SIG-M5 treated with dmso at 0.1 percent for 504 hours (cell line): ENCODE measurements at regions not wholly inside any gene's neighbourhood (a gene's known extent, or its start where the extent isn't known, plus 50 kb on each side); places are given as distances from the start of the nearest gene placed in this dataset.

Experiments used
- DNase-seq: peaks from one replicate; lab custom pipeline; 2025; ENCODE audit not compliant: unreplicated experiment; lab: John Stamatoyannopoulos, UW

DNA sequence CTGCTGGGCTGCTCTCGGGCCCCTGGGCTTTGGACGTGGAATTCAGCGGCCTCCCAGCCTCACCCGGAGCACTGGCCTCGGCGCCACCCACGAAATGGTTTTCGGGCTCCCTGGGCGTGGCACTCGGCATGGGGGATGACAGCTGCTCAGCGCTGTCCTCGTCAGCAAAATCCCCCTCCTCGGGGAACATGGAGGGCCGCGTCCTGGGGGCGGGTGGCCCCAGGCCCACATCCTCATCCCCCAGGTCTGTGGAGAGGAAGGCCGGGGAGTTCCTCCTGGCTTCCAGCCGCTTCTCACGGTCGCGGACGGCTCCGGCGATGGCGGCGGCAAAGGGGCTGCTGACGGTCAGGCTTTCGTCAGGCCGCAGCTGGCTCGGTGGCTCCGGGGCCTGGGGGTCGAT lies 88.4 kb downstream of the CTTN start:
- no peak for DNase-seq

DNA sequence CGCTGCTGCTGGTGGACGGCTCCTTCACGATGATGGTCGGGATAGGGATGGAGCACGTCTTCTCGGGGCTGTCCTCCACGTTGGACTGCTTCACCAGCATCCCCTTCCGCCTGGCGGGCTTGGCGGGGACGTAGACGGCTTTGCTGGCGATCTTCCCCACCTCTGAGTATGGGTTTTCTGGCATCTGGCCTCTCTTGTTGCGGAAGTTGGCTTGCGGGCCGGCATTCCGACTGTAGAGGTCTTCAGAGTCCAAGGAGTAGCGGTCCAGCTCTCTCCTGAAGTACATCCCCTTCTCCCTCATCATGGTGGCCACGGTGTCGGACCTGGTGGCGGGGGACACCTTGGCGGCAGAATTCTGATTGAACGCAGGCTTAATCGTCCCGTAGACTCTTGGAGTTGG lies 88.8 kb downstream of the CTTN start:
- DNase-seq, result no peak

DNA sequence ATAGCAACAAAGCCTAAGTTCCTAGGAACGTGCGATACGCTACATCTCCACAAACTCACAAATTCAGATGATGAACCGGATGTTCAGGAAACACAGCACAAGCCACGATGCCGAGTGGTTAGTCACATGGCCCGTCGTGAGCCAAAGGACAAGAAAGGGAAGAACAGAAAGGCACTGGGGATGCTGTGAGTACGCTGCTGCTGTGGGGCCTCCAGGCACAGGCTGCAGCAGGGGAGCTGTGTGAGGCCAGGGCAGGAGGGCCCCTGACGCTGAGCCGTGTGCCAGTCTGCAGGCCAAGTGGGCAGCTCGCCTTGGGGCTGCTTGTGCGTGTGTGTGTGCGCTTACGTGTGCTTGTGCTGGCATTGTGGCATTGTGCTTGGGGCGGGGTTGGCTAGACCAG lies 89.4 kb downstream of the CTTN start:
- DNase-seq, result no peak

DNA sequence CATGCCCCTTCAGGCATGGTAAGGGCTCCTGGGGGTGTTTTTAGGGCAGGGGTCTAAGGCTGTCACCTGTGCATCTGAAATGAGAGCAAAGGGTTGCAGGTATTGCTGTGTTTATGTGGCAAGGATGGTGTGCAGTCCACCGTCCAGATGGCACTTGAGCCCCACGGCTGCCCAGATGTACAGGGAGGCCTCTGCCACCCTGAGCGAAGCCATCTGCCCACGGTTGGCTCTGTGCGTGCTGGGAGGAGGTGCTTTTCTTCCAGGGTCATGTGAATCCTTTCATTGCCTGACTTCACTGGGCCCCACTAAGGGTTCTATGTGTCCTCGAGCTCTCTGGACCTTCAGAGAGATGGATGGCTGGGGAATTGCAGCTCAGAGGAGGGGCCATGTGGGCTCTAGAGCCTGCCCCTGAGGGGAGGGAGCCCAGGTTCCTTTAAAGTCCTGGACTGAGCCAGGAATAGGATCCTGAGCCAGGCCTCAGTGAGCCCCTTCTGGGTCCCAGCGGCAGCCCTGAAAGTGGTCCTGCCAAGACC lies 89.9 kb downstream of the CTTN start:
- DNase-seq, result no peak

DNA sequence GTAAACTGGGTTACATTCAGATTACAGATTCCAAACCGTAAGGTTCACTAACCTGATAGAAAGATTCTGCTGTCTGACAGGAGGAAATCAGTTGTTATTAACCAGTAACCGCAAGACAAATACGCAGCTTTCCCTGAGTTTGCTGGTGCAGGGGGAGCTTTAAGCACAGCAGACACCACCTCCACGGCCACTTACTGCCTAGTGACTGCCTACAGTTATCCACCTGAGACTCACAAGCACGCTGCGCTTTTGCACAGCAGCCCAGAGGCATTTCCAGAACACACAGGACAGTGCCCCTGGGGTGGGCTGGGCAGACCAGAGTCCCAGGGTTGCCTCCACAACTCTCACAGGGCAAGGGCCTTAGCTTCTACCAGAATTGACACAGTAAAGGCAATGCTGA lies 90.9 kb downstream of the CTTN start:
- DNase-seq, result no peak

DNA sequence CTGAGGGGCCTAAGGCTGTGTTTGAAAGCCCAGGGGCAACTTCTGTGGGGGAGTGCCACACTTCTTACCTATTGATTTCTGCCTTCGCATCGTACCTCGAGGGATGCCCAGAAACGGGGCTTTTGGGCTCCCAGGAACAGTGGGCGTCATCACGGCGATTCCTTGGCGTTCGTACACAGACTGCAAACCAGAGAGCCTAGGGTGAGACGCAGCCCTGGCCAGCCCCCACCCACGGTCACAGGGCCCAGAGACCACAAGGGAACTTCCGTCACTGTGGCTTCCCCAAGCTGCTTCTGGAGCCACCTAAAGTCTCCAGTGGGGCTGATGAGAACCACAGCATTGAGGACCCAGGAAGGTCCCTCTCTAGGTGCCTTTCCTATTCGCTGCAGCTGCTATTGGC lies 91.9 kb downstream of the CTTN start:
- DNase-seq, result no peak

DNA sequence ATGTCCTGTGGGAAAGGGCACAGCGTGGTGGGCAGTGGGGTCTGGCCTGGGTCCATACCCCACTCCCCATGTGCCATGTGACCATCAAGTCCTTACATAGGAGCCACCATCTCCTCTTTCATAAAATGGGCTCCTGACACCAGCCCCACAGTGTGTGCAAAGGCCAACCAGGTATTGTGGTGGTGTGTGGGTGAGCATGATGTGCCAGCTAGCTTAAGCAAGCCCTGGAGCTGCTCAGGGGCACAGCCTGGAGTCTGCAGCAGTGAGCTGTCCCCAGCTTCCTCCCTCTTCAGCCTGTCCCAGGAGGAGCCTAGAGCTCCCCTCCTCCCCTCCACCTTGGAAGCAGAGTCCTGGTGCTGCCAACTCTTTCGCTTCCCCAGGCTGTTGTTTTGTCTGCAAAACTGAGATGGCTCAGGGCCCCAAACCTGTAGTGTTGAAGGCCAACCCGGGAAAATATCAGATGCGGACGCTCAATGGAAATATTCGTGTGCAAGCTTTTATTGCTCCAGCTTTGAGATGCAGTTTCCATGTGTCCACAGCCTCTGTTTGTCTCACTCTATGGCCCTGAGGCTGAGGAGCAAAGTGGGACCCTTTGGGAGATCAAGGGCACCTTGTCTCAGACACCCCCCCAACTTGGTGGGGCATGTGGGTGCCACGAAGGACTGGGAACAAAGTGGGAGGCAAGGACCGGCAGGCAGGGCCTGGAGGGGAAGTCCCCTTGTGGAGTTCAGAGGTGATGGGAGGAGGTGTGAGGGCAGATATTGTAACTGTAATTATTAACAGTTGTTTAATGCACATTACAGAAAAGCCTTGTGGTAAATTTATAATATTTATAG lies 92.6 kb downstream of the CTTN start:
- DNase-seq, result no peak

DNA sequence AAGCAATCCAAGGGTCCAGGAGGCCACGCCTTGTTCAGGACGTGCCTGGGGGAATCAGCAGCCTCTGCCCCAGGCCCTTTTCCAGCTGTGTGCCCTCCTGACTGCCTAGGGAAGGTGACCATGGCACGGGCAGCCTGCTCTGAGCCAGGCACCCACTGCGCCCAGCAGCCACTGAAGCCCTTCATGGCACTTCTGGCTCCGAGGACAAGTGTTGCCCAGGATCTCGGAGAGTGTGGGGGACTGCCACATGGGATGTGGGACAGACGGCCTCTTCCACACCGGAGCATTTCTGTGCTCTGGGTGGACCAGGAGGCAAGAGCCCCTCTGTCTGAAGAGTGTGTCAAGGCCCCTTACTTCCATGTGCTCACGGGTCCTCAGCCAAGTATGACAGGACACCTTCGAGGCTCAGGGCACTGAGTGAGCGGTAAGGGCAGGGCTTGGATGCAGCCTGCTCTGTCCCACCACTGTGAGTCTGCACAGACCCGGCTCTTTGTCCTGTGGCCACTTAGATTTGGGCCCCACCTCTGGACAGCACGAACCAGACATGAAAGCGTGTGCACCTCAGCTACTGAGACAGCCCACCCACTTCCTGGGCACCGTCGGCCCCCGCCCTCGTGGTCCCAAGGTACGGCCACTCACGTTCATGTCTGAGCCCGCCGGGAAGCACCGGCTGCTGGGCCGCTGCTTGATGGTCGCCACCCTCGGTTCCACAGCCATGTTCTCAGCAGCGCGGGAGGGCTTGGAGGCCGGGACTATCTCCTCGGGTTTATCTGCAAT lies 93.6 kb downstream of the CTTN start:
- DNase-seq, result no peak

DNA sequence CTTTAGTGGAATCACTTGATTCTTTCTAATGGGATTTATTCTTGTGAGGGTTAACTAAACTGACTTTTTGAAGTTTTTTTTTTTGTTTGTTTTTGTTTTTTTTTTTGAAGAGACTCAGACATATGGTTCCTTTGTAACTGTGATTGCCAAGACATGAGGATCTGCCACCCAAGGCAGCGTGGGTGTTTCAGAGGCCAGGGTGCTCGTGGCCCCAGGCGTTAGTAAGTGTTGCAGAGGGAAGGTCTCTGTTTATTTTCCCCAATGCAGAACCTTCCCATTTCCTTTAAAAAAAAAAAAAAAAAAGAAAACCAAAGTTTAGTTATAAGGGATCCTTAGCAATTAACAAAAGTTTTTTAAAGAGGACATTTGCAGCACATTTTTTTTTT lies 94.8 kb downstream of the CTTN start:
- no peak for DNase-seq

DNA sequence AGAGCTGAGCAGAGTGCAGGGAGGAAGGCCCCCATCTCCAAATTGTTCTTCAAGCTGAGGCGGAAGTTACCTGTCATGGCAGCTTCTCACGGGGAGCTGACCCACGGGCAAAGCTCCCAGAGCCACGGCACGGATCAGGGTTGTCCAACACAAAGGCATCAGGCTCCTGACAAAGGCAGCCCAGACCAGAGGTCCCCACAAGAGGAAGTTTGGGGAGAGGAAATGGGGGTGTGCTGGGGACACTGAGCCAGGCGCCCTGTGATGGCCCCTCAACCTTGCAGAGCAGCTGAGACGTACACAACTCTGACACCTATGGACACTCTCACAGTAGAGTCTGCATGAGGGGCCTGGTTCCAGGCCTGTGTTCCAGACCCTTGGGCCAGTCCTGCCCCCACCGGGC lies 95.6 kb downstream of the CTTN start:
- no peak for DNase-seq

DNA sequence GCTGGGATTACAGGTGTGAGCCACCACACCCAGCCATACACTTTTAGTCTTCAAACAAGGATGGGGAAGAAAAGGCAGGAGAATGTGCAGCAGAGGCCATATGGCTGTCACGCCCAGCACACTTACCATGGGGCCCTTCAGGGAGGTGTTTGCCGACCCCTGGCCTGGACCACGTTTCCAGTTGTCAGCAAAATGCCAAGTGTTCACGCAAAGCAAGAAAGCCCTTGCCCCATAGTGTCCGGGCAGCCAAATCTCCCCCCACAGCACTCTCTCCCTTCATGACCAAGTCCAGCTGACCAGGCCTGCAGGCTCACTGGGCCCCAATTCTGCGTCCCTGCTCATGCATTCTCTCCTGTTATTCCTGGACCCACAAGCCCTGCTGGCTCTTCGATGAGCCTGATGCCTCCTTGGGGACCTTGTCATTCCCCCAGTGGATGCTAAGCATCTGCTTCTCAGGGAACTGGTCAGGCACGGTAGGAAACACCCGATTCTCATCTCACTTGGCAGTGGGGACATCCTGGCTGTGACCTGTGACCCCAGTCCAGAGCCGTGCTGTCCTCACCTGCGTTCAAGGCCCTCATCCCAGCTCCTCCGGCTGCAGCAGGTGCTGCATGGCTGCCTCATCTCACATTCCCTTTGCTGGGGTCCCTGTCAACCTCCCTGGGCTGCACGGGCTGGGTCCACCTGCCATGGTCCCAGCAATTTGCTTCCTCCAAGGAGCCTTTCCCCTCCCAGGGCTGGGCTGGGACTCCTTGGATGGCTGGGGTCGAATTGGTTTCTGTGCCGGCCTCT lies 96.4 kb downstream of the CTTN start:
- DNase-seq, result no peak

DNA sequence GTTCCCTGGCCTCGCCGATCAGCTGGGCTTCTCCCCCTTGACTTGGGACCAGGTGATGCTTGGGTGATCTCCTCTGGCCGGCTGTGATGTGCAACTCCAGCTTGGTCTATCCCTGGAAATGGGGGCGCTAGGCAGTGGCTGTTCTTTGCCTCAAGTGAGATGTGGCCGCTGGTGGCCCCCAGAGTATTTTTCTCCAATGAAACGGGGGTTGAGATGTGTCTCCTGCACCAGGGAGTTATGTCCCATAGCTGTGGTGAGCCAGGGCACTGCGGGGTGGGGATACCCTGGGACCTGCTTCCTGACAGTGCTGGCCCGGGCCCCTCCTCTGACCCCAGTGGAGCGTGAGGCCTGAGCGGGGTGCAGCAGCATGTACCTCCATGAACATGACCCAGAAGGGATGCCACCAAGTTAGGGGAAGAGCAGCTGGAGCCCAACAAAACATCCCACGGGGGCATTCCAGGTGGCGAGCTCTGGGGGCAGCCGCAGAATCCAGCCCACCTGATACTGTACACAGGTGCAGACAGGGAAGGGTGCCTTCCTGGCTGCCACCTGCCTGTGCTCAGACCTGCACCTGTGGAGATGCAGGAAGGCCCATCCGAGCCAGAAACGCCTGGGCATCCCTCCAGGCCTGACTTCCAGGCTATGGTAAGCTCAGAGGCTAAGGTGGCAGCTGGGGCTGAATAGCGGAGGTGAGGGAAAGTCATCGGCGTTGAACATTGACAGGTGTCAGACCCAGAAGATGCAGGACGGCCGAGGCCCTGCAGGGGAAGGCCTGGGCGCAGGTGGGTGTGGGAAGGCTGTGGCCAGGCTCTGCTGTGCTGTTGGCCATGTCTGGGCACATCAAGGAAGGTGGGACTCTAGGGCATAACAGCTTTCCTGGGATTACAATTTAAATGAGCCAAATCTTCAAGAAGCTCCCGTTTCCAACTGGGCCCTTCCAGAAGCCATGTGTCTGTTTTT lies 97.3 kb downstream of the CTTN start:
- DNase-seq, result no peak

DNA sequence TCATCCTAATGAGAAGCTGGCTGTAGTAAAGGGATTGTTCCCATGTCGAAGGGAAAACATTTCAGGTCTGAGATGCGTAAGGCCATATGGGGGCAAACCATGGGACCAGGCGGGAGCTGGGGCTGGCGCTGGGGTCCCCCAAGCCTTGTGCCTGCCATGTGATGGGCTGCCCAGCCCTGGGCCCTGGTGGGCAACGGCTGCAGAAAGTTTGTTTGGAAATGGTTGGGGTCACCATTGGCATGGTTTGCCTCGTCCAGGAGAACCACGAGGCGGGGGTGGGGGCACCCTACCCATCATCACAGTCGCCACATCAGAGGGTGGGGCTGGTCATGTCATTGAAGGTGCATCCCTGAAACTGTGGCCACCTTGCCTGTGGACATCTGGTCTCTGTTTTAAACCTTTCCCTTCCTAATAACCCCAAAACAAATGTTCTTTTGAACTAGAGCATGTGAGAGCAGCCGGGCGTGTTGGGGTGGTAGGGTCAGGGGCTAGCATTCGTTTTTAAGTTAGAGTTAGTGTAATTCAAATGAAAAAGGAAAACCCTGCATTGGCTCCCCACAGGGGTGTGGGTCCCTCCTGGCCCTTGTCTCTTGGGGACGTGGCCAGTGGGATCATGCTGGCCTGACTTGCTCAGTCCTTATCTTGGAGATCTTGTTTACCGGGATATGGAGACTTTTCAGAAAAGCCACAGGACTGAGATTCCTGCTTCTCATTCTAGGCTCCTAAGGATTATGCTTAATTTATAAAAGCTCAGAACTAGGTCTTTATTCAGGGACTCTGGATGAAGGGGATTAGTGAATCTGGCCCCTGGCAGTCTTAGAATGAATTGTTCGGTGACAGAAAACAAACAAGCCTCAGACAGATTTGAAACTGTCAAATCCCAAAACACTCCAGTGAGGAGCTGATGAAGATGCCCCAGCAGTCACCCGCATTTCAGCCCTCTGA lies 98.5 kb downstream of the CTTN start:
- no peak for DNase-seq

DNA sequence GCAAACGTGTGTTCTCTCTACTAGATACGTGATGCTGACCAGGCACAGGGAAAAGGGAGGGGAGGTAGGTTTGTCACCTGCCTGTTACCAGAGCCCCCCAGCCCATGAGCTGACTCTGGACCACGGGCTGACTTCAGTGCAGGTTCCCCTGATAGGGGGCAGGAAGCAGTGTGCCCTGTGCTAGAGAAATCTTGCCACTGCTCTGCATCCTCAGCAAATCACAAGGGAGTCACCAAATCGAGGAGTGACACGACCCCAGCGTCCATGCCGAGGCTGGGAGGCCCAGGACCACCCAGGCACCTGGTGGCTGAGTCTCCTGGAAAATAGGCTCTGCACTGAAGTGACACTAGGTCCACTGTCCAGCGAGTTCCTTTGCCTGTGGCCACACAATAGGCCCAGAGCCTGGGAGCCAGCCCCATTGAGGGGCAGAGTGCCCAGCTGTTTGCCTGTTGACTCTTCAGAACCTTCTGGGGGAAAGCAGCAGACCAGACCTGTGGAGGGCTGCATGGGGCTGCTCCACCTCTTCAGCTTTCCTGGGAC lies 99.3 kb downstream of the CTTN start:
- no peak for DNase-seq

DNA sequence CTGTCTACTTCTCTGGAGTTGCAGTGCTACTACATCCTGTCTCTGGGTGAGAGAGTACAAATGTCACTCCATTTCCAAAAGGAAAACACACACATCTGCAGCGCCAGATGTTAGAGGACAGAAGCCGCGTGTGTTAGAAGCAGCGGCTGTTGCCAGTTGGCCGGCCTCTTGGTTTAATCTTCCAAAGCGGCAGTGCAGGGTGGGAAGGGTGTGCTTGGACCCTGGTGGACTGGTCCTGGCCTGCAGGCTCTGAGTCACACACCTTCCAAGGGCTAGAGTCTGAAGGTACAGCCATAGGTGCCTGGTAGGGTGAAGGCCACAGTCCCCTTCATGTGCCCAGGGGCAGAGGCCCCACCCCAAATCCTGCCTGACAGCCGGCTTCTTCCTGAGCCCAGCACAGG lies 99.8 kb downstream of the CTTN start:
- no peak for DNase-seq

DNA sequence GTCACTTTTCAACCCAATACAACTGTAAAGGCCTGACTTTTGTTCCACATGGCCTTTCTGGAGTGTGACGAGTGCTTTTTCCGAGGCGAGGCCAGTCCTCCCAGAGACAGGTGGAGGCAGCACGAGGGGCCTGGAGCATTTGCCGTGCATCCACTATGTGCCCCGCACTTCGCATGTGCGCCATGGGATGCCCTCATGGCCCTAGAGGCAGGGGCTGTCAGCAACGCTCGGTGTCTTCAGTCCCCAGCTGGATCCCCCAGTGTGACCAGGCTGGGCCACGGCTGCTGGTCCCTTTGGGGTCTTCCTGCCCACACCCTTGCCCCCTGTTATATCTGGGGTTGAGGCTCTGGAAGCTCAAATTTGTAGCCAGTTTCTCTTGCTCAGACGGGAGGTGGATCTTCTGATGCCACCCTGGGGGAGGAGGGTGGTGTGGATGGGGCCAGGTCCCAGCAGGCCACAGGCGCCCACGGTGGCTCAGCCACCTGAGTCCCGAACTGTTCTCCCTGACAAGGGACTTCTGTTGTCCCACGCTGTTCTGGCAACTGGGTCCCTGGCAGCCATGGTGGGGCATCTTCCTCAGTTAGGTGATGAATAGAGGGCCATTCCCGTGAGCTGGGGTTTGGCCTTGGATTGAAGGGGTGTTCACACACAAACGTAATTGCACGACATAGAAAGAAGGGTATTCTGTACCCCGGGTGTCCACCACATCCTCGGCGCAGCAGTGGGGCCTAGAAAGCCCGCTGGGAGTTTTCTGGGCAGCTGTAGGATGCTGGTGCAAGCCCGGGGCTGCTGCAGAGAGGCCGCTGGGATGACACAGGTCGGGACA lies 100.9 kb downstream of the CTTN start:
- no peak for DNase-seq

DNA sequence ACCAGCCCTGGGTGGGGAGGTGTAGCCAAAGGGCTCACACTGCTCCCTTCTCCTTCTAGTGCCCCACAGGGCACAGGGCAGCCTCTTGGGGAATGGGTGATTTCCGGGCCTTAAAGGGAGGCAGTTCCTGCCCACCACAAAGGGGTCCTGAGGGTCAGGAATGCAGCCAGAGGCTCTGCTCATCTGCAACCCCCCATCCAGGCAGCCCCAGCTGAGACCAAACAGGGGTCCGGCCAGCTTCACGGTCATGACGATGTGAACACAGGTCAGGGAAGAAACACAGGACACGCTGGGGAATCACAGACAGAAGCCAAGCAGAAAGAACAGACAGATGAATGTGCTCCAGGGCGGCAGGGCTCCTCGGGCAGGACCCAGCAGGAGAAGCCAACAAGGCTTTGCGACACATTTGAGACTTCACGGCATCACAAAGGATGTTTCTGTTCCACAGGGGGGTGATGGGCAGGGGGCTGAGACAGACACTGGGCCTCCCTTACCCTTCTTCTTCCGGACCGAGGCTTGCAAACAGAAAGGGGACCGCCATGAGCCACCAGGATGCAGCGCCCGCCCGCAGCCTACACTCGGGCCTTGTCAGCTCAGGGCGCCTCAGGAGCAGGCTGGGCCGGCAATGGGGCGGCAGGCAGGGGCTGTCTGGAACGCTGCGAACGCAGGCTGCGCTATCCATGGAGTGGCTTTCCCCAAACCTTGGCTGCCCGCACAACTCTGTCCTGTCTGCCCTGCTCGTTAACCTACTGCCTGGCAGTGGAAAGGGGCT lies 101.9 kb downstream of the CTTN start:
- no peak for DNase-seq
